Muscle layer of colon (tissue), 2 donors: ENCODE measurements at regions not wholly inside any gene's neighbourhood (a gene's known extent, or its start where the extent isn't known, plus 50 kb on each side); places are given as distances from the start of the nearest gene placed in this dataset.

Experiments used
- H3K27ac ChIP-seq: one replicate; pipeline ENCODE4 v1.7.0; 2013; ENCODE audit warnings: low read depth, mild to moderate bottlenecking, low read length, moderate library complexity
- H3K27me3 ChIP-seq, 2 donors: one replicate each; pipeline ENCODE4 v1.7.0; 2013; ENCODE audit warnings: low read length in 2 of 2, mild to moderate bottlenecking in 2 of 2; ENCODE audit not compliant: insufficient read depth in 2 of 2, control insufficient read depth in 1 of 2
- H3K36me3 ChIP-seq: one replicate; pipeline ENCODE4 v1.7.0; 2013; ENCODE audit warnings: mild to moderate bottlenecking, low read length; ENCODE audit not compliant: insufficient read depth
- H3K4me1 ChIP-seq: one replicate; pipeline ENCODE4 v1.7.0; 2013; ENCODE audit warnings: mild to moderate bottlenecking, low read length; ENCODE audit not compliant: insufficient read depth
- H3K4me3 ChIP-seq, 2 donors: one replicate each; pipeline ENCODE4 v1.7.0; 2013; ENCODE audit warnings: low read length in 2 of 2, low read depth in 1 of 2, mild to moderate bottlenecking in 1 of 2, moderate library complexity in 1 of 2
- H3K9ac ChIP-seq: one replicate; pipeline ENCODE4 v1.7.0; 2013; ENCODE audit warnings: low read length
- H3K9me3 ChIP-seq: one replicate; pipeline ENCODE4 v1.7.0; 2013; ENCODE audit warnings: mild to moderate bottlenecking, low read length
- donor health status: abdominal sarcoma.
- donor health status: Adenocarcinoma of cecum.

DNA sequence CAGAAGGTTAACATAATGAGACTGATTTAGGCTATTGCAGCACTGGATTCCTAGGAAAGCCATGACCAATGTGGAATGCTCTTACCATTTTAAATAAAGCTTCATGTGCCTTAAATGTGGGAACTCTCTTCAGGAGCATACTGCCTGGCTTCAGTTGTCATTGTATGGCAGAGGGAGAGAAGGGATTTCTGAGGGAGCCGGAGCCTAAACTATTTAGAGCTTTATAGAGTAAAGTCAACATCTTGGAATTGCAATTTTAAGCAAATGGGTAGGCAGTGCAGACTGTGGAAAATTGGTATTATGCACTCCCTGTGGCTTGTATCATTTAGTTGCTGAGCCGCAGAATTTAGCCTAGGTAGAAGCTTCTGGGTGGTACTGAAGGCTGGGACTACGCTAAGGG lies 2041.4 kb downstream of the PCDH9 start:
- Histone ChIP-seq H3K4me3 (no peak overlapping the region), H3K27me3 (no peaks in the 10 kb centered on the region), H3K9me3 (no peaks in the 10 kb centered on the region), H3K27ac (no peak overlapping the region), H3K9ac (no peak overlapping the region), H3K4me1 (no peaks in the 10 kb centered on the region), H3K36me3 (no peaks in the 10 kb centered on the region)

DNA sequence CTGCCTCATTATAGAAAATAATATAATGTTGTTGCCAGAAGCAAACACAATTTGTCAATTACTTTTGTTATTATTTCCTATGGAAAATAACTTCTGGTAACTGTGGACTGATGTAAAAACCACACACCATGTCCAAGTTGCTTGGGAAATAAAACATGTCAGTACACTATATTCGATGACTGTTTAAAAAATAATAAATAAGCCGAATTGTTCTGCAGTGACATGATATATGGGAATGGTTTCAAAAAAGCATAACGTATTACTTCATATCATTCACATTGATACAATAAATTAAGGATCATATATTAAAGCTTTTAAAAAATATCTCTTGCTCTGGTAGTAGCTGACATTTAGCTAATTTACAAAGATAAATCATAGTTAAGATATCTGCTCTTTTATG lies 2062.1 kb downstream of the PCDH9 start:
- no peak overlapping the region for H3K27ac ChIP-seq
- no peaks in the 10 kb centered on the region for H3K36me3 ChIP-seq
- H3K4me3 ChIP-seq: no peak overlapping the region
- H3K27me3 ChIP-seq: no peaks in the 10 kb centered on the region
- no peaks in the 10 kb centered on the region for H3K9me3 ChIP-seq
- H3K4me1 ChIP-seq: no peaks in the 10 kb centered on the region
- H3K9ac ChIP-seq: no peak overlapping the region

DNA sequence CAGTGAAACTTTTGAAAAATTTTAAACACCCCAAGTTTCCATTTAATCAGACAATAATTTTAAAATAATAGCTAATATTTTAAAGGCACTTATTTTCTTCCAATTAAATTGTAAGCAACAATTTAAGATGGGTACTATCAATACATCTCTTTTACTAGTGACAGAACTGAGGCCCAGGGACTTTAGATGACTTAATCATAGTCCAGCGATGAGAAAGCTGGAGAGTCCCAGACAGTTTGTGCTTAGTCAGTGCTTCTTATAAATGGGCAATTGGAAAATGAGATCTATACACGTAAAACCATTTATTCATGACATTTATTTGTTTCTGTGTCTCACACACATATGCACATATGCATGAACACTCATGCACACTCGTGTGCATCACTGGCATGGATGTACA lies 2063.5 kb downstream of the PCDH9 start:
- no peaks in the 10 kb centered on the region for H3K36me3 ChIP-seq
- H3K27ac ChIP-seq: no peak overlapping the region
- H3K4me1 ChIP-seq: no peaks in the 10 kb centered on the region
- H3K9me3 ChIP-seq: no peaks in the 10 kb centered on the region
- H3K4me3 ChIP-seq: no peak overlapping the region
- no peaks in the 10 kb centered on the region for H3K27me3 ChIP-seq
- no peak overlapping the region for H3K9ac ChIP-seq

DNA sequence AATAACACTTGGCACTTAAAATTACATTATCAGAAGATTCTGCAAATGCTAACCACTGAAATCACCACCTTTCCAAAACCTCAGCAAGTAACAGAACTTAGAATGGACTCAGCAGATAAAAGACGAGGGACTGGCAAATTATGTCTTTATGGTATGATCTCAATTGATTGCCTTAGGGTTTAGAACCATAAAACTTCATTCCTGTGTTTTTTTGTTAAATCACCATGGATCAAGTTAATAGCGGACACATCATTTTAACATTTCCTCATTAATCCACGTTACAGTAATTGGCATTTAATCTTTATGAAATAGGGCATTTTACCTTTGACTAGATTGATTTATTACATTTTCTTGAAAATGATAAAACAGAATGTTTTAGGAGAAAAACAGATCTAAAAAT lies 2070.3 kb downstream of the PCDH9 start:
- Histone ChIP-seq H3K27me3 (no peaks in the 10 kb centered on the region), H3K36me3 (no peaks in the 10 kb centered on the region), H3K27ac (no peak overlapping the region), H3K4me1 (no peaks in the 10 kb centered on the region), H3K9ac (no peak overlapping the region), H3K4me3 (no peak overlapping the region), H3K9me3 (no peaks in the 10 kb centered on the region)

DNA sequence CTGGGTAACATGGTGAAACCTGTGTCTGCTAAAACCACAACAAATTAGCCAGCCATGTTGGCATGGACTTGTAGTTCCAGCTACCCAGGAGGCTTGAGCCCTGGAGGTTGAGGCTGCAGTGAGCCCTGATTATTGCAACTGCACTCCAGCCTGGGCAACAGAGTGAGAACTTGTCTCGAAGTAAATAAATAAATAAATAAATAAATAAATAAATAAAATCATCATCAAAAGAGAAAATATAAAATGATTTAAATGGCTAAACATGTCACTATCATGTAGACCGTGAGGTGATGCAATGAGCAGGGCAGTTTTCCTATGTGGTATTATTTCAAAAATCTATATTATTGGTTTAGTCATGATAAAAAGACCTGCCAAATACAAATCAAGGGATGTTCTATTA lies 2074.3 kb downstream of the PCDH9 start:
- Histone ChIP-seq H3K27me3 (no peaks in the 10 kb centered on the region), H3K36me3 (no peaks in the 10 kb centered on the region), H3K27ac (no peak overlapping the region), H3K4me3 (no peak overlapping the region), H3K9me3 (no peaks in the 10 kb centered on the region), H3K9ac (no peak overlapping the region), H3K4me1 (no peaks in the 10 kb centered on the region)

DNA sequence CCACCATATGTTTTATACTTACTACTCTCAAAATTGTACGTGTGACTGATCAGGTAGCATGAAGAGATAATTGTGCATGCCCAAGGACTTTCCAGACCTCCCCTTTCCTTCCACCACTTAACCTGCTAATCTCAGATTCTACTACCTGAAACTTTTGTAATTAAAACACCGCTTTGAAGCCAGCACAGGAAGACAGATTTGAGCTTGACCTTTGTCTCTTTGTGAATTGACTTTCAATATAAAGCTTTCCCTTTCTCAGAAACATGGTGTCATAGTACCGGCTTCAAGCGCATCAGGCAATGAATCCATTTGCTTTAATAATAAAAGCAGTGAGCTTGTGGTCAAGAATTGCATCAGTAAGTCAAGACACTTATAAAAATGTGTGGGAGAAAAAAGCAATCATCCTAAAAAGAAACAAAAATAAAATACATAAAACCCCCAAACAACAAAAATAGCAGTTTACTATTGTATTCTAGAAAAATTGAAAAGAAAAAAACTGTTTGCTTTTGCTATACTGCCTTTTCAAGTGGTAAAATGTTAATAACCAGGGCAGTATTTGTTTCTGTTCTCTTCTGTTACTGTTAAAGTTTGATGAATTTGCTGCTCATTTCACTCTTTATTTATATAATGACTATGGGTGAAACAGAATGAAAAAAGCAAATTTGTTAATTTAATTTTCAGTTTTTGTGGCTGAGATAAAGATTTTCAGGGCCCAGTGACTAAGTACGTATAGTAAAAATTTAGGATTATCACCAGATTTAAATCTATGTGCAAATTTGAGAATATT lies 2075.3 kb downstream of the PCDH9 start:
- Histone ChIP-seq H3K9ac (no peak overlapping the region), H3K9me3 (no peaks in the 10 kb centered on the region), H3K27me3 (no peaks in the 10 kb centered on the region), H3K27ac (no peak overlapping the region), H3K4me3 (no peak overlapping the region), H3K36me3 (no peaks in the 10 kb centered on the region), H3K4me1 (no peaks in the 10 kb centered on the region)

DNA sequence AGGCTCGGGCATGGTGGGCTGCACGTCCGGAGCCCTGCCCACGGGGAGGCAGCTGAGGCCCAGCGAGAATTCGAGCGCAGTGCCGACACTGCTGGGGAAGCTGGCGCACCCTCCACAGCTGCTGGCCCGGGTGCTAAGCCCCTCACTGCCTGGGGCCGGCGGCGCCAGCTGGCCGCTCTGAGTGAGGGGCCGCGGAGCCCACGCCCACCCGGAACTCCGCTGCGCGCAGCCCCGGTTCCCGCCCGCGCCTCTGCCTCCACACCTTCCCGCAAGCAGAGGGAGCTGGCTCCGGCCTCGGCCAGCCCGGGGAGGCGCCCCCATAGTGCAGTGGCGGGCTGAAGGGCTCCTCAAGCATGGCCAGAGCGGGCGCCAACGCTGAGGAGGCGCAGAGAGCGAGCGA lies 2080.4 kb downstream of the PCDH9 start:
- no peak overlapping the region for H3K9ac ChIP-seq
- no peak overlapping the region for H3K4me3 ChIP-seq
- no peak overlapping the region for H3K27ac ChIP-seq
- no peaks in the 10 kb centered on the region for H3K9me3 ChIP-seq
- no peaks in the 10 kb centered on the region for H3K36me3 ChIP-seq
- H3K27me3 ChIP-seq: no peaks in the 10 kb centered on the region
- H3K4me1 ChIP-seq: no peaks in the 10 kb centered on the region

DNA sequence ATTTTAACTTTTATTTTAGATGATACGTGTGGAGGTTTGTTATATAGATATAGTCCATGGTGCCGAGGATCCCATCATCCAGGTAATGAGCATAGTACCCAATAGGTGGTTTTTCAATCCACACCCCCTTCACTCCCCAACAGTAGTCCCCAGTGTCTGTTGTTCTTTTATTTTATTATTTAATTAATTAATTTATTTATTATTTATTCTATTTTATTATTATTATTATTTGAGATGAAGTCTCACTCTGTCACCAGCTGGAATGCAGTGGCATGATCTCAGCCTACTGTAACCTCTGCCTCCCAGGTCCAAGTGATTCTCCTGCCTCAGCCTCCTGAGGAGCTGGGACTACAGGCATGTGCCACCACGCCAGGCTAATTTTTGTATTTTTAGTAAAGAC lies 2086.2 kb downstream of the PCDH9 start:
- no peaks in the 10 kb centered on the region for H3K9me3 ChIP-seq
- H3K9ac ChIP-seq: no peak overlapping the region
- H3K27ac ChIP-seq: no peak overlapping the region
- H3K27me3 ChIP-seq: no peaks in the 10 kb centered on the region
- H3K36me3 ChIP-seq: no peaks in the 10 kb centered on the region
- no peak overlapping the region for H3K4me3 ChIP-seq
- H3K4me1 ChIP-seq: no peaks in the 10 kb centered on the region

DNA sequence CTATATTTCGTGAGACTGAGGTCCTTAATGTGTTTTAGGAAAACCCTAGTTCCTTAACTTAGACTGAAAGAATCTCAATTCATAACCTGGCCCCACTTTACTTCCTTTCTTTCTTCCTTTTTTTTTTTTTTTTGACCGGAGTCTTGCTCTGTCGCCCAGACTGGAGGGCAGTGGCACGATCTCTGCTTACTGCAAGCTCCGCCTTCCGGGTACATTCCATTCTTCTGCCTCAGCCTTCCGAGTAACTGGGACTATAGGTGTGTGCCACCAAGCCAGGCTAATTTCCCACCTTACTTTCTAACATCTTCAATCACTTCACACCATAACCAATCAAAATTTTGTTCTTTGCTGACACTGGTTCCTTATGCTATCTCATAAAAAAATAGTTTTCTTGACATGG lies 2097.0 kb downstream of the PCDH9 start:
- H3K9ac ChIP-seq: no peak overlapping the region
- no peaks in the 10 kb centered on the region for H3K4me1 ChIP-seq
- no peaks in the 10 kb centered on the region for H3K9me3 ChIP-seq

DNA sequence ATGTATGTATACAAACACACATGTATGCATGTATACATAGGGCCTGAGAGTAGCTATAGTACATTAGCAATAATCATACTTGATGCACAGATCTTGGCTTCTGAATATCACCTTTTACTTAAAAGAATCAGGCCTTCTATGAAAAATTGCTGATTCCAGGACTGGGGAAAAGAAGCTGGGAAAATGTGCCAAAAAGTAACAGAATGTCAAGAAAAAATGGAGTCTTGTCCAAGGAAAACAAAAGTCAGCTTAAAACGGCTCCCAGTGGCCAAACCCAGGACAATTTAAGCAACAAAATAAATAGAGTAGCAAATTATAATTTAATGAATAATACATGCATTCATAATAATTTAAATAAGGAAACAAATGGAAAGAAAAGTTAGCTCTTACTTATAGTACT lies 2104.9 kb downstream of the PCDH9 start:
- no peaks in the 10 kb centered on the region for H3K27me3 ChIP-seq
- no peak overlapping the region for H3K9ac ChIP-seq
- H3K4me1 ChIP-seq: no peaks in the 10 kb centered on the region
- no peaks in the 10 kb centered on the region for H3K9me3 ChIP-seq
- no peak overlapping the region for H3K4me3 ChIP-seq
- no peaks in the 10 kb centered on the region for H3K36me3 ChIP-seq
- no peak overlapping the region for H3K27ac ChIP-seq

More for the DNA sequence above, 2097.0 kb downstream of the PCDH9 start:
- H3K36me3 ChIP-seq: no peaks in the 10 kb centered on the region
- no peak overlapping the region for H3K27ac ChIP-seq
- no peak overlapping the region for H3K4me3 ChIP-seq
- no peaks in the 10 kb centered on the region for H3K27me3 ChIP-seq

DNA sequence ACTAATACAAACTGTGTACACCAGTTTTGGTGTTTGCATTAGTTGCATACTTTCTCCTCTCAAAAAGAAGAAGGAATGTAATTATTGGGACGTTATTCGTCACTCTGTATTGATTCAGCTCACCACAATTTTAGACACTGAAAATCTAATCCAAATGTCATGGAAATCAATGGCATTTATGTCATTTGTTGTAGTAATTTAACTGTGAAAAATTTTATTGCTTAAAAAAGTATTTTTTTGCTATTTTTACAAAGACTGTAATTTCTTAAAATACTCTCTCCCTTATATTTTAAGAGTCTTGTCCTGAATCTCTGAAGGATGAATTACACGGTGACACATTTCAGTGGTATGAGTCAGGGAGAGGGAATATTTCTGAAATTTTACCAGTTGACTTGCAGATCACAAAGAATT lies 2117.6 kb downstream of the PCDH9 start:
- Histone ChIP-seq H3K27me3 (no peaks in the 10 kb centered on the region), H3K4me1 (no peaks in the 10 kb centered on the region), H3K36me3 (no peaks in the 10 kb centered on the region)

DNA sequence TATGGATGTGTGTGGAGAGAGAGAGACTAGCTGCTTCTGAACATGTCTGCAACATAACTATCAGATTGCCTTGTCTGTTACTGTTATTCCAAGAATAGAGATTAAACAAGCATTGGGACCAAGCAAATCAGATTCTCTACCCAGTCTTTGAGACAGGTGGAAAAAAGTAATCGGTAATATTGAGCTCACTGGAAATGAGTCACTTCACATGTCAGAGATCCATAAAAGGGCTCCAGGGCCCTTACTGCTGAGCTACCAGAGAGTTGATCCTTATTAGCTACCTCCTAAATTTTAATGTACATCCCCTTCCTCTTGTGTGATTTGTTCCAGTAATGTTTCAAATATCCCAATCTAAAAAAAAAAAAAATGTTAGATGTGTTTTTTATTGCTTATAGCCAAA lies 2118.0 kb downstream of the PCDH9 start:
- no peaks in the 10 kb centered on the region for H3K9me3 ChIP-seq
- H3K4me3 ChIP-seq: no peak overlapping the region

More for the DNA sequence above, 2117.6 kb downstream of the PCDH9 start:
- no peak overlapping the region for H3K27ac ChIP-seq
- no peak overlapping the region for H3K9ac ChIP-seq
- no peak overlapping the region for H3K4me3 ChIP-seq
- no peaks in the 10 kb centered on the region for H3K9me3 ChIP-seq

More for the DNA sequence above, 2118.0 kb downstream of the PCDH9 start:
- H3K27ac ChIP-seq: no peak overlapping the region
- no peaks in the 10 kb centered on the region for H3K4me1 ChIP-seq
- H3K36me3 ChIP-seq: no peaks in the 10 kb centered on the region
- no peak overlapping the region for H3K9ac ChIP-seq
- H3K27me3 ChIP-seq: no peaks in the 10 kb centered on the region
